IPS-20b (cell line): ENCODE measurements at regions not wholly inside any gene's neighbourhood (a gene's known extent, or its start where the extent isn't known, plus 50 kb on each side); places are given as distances from the start of the nearest gene placed in this dataset.

Source experiments
- H3K27ac ChIP-seq: one replicate; pipeline ENCODE4 v1.5.1; 2013; ENCODE audit warnings: low read length
- H3K27me3 ChIP-seq: 2 replicates; pipeline ENCODE4 v1.6.1; 2013; ENCODE audit warnings: mild to moderate bottlenecking, low read length, inconsistent platforms; ENCODE audit not compliant: insufficient read depth
- H3K36me3 ChIP-seq: 2 replicates; pipeline ENCODE4 v1.6.1; 2013; ENCODE audit warnings: low read depth, mild to moderate bottlenecking, inconsistent platforms, low read length, moderate library complexity; ENCODE audit not compliant: insufficient read depth
- H3K4me1 ChIP-seq: 2 replicates; pipeline ENCODE4 v1.6.1; 2013; ENCODE audit warnings: mild to moderate bottlenecking, control low read depth, inconsistent platforms, low read length, moderate library complexity; ENCODE audit not compliant: insufficient read depth
- H3K4me3 ChIP-seq: 2 replicates; pipeline ENCODE4 v1.5.1; 2013; ENCODE audit warnings: mild to moderate bottlenecking, low read length, inconsistent platforms
- H3K9ac ChIP-seq: 2 replicates; pipeline ENCODE4 v1.6.1; 2013; ENCODE audit warnings: low read depth, mild to moderate bottlenecking, inconsistent platforms, low read length, moderate library complexity
- H3K9me3 ChIP-seq: 2 replicates; pipeline ENCODE4 v1.6.1; 2013; ENCODE audit warnings: mild to moderate bottlenecking, low read depth, low read length, inconsistent platforms; ENCODE audit not compliant: insufficient read depth

GRCh38 chrX:40173143-40174000 is 75.6 kb upstream of the BCOR start:
- Histone ChIP-seq H3K4me1 (peaks cover 13% of the 10 kb centered on the region; the same call in 1 of the 2 replicates), H3K9me3 (no peaks in the 10 kb centered on the region), H3K9ac (peak overlapping the region; percentile 88; the same call in 1 of the 2 replicates), H3K27ac (no peak overlapping the region), H3K4me3 (peak overlapping the region; percentile 74; the same call in 1 of the 2 replicates), H3K27me3 (peaks cover 30% of the 10 kb centered on the region), H3K36me3 (no peaks in the 10 kb centered on the region)

DNA sequence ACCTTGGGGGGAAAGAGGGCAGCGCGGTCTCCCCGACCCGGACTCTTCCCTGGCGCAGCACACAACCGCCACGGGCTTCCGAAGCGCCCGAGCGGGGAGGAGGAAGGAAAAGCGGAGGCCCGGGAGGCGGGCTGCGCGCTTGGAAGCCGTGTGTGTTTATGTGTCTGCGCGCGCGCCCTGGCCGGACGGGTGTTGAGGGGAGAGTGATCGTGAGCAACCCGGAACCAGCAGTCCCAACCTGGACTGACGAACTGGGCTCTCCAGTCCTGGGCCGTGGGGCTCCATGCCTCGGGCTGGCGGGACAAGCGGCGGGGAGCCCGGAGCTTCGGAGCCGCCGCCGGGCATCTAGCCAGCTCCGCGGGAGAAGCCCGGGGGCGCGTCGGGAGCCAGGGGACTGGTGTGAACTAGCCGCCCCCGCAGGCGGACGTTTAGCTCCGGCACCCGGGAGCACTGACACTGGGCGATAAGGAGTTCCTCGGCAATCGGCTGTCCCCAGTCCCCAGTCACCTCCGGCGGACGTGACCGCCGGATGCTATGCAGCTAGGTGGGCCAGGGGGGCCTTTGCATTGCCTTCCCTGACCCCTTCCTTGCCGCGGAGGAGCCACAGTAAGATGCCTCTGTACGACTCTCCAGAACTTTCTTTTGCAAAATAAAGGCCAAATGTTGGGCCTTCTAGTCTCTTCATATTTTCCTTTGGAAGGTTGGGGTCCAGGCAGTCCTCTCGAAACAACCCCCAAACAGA is 74.8 kb upstream of the BCOR start:
- H3K27me3 ChIP-seq = peaks cover 30% of the 10 kb centered on the region

DNA sequence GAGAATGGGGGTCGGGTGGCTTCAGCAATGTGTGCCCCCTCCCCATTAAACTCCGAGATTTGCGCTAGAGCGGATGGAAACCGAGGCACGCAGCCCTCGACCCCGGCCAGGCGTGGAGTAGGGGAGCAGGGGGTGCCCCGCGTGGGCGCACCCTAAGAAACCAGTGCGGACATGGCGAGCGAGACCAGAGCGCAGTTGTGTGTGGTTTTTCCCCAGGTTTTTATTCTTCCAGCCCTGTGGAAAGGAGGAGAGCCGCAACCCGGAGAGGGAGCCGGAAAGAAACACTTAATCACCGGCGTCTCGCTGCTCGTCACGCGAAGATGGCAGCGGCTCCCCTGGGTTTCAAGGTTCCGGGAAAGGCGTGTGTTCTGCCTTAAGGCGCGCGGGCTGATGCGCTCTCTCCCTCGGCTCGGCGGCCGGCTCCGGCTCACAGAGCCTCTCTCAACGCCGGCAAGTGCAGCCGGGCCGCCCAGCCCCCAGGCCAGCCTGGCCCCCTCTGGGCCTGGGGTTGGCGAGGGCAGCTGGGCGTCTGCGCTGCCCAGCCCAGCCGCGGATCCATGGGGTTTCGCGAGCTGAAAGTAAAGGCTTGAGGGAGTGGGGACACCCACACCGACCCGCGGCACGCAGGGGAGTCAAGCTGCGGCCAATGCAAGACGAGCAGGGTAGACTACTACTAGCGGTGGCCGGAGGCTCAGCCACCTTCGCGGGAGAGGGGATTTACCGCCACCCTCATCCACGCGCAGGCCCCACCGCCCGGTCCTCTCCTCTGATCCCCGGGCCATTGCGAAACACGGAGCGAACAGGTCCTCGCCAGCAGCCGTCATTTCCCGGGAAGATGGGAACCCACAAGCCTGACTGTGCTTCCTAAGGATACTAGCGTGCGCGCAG is 74.0 kb upstream of the BCOR start:
- H3K9ac ChIP-seq = peak overlapping the region; percentile 76; the same call in 1 of the 2 replicates
- no peaks in the 10 kb centered on the region for H3K36me3 ChIP-seq
- H3K4me1 ChIP-seq = peaks cover 19% of the 10 kb centered on the region
- no peak overlapping the region for H3K27ac ChIP-seq
- H3K27me3 ChIP-seq = peaks cover 38% of the 10 kb centered on the region
- no peaks in the 10 kb centered on the region for H3K9me3 ChIP-seq
- peak overlapping the region; percentile 74 for H3K4me3 ChIP-seq

More for the DNA sequence above, 74.8 kb upstream of the BCOR start:
- Histone ChIP-seq H3K4me1 (peaks cover 13% of the 10 kb centered on the region; the same call in 1 of the 2 replicates), H3K27ac (no peak overlapping the region), H3K9ac (peak overlapping the region; percentile 76; the same call in 1 of the 2 replicates), H3K9me3 (no peaks in the 10 kb centered on the region), H3K36me3 (no peaks in the 10 kb centered on the region), H3K4me3 (peak overlapping the region; percentile 74; the same call in 1 of the 2 replicates)

- no peak overlapping the region for H3K27ac ChIP-seq
- peaks cover 22% of the 10 kb centered on the region for H3K4me1 ChIP-seq
- H3K9ac ChIP-seq = peak overlapping the region; percentile 76; the same call in 1 of the 2 replicates
- H3K4me3 ChIP-seq = peak overlapping the region; percentile 74
- H3K9me3 ChIP-seq = no peaks in the 10 kb centered on the region
- H3K36me3 ChIP-seq = no peaks in the 10 kb centered on the region
- peaks cover 46% of the 10 kb centered on the region for H3K27me3 ChIP-seq
These were observed 73.2 kb upstream of the BCOR start for GRCh38 chrX:40170830-40171512.

DNA sequence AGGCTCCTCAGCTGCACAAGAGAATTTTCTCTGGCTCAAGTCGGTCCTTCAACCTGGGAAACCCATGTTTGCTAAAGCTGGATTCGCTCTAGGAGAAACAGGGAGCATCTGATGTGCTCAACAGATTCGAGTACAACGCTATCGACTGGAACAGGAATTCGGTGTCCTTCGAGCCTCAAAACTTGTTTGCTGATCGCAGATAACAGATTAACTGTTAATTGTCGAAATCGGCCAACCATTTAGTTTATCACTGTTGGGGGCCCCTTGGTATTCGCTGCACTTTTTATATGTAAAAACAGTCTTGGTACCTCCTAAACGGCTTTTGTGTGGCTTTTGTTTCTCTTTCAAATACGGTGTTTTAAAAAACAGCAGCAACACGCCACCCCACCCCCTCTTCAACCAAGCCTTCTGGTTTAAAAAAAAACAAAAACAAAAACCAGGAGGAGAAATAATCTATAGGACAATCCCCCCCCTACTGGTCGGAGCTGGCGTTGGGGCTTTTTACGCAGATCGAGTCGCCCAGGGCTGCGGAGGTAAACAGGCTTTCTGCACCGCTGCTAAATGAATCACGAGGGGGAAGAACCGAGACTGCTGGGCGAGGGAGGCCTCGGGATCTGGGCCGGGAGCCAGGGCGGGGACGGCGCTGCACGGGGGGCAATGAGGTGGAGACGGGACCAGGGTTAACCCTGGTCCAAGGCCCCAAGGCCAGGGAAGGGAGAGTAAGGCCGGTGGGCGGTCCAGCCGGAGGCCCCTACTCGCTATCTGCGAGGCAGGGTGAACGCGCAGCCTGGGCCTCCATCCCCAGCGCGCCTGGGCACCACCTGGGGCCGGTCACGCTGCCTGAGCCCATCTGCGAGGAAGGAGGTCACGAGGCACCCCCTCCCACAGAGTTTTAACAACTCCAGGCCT is 71.7 kb upstream of the BCOR start:
- Histone ChIP-seq H3K27ac (peak overlapping the region; percentile 79), H3K36me3 (no peaks in the 10 kb centered on the region), H3K27me3 (peaks cover 53% of the 10 kb centered on the region), H3K4me3 (peak overlapping the region; percentile 54; the same call in 1 of the 2 replicates), H3K9me3 (no peaks in the 10 kb centered on the region), H3K4me1 (peaks cover 28% of the 10 kb centered on the region), H3K9ac (peak overlapping the region; percentile 77)

DNA sequence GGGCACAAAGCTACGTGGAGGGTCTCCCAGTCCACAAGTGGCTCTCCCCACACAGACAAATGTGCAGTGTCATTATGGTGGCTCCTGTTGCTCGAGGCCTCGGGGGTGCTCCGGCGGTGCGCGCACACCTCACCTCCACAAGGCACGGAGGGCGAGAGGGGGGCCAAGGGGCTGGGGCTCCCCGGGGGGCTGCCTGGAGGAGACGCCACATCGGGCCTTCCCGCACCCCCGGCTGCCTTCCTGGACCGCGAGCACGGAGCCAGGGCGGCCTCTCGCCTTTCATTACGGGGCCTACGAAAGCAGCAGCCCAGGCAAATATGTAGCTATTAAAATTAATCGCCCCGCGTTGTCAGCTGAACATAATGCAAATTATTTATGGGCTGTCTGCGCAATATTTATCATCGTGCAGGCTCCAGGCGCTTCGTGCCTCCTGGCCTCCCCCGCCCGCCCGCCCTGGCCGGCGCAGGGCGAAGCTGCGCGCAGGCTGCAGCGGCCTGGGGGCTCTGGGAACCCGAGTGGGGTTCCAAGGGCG is 70.8 kb upstream of the BCOR start:
- Histone ChIP-seq H3K27ac (peak overlapping the region; percentile 47), H3K9ac (peak overlapping the region; percentile 80; the same call in 1 of the 2 replicates), H3K4me3 (peak overlapping the region; percentile 60; the same call in 1 of the 2 replicates), H3K9me3 (no peaks in the 10 kb centered on the region), H3K27me3 (peaks cover 53% of the 10 kb centered on the region), H3K36me3 (no peaks in the 10 kb centered on the region), H3K4me1 (peaks cover 26% of the 10 kb centered on the region)

- H3K27me3 ChIP-seq = peaks cover 47% of the 10 kb centered on the region
- H3K4me1 ChIP-seq = peaks cover 20% of the 10 kb centered on the region
- H3K36me3 ChIP-seq = no peaks in the 10 kb centered on the region
- peak overlapping the region; percentile 80 for H3K9ac ChIP-seq
- no peaks in the 10 kb centered on the region for H3K9me3 ChIP-seq
- H3K4me3 ChIP-seq = peak overlapping the region; percentile 60; the same call in 1 of the 2 replicates
- peak overlapping the region; percentile 47 for H3K27ac ChIP-seq
These were observed 70.2 kb upstream of the BCOR start for GRCh38 chrX:40167850-40168479.

- H3K4me1 ChIP-seq = peaks cover 20% of the 10 kb centered on the region
- peaks cover 41% of the 10 kb centered on the region for H3K27me3 ChIP-seq
- no peaks in the 10 kb centered on the region for H3K9me3 ChIP-seq
- H3K9ac ChIP-seq = peak overlapping the region; percentile 80; the same call in 1 of the 2 replicates
- no peak overlapping the region for H3K27ac ChIP-seq
- H3K4me3 ChIP-seq = peak overlapping the region; percentile 60
- H3K36me3 ChIP-seq = no peaks in the 10 kb centered on the region
These were observed 69.6 kb upstream of the BCOR start for GRCh38 chrX:40167233-40167849.

DNA sequence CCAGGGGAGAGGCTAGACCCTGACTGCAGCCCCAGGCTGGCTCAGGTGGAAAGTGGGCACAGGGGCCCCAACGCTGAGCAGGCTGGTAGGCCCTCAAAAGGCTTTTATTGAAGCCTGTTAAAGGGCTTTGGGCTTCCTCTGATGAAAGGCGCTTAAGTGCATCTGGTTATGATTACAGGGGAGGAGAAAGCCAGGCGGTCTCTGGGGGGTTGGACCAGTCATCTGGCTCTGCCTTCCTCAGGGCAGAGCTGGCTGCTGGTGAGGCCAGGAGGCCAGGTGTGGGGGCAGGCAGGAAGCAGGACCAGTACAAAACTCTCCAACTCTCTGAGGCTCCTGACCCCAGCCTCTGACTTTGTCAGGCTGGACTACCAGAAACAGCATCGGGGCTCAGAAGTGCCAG is 68.8 kb upstream of the BCOR start:
- Histone ChIP-seq H3K27ac (no peak overlapping the region), H3K4me3 (peak overlapping the region; percentile 60; the same call in 1 of the 2 replicates), H3K4me1 (peaks cover 20% of the 10 kb centered on the region), H3K27me3 (peaks cover 35% of the 10 kb centered on the region), H3K9ac (peak overlapping the region; percentile 80; the same call in 1 of the 2 replicates), H3K9me3 (no peaks in the 10 kb centered on the region), H3K36me3 (no peaks in the 10 kb centered on the region)
